Lower leg skin (tissue), 3 donors: ENCODE measurements at regions not wholly inside any gene's neighbourhood (a gene's known extent, or its start where the extent isn't known, plus 50 kb on each side); places are given as distances from the start of the nearest gene placed in this dataset.

Experiments
- POLR2A ChIP-seq, 2 donors: fragments of 450-650 bp; IDR thresholded peaks; one replicate each; pipeline ENCODE4 v1.6.1; 2016 to 2017; ENCODE audit warnings: antibody characterized with exemption in 2 of 2, mild to moderate bottlenecking in 1 of 2, moderate library complexity in 1 of 2
- TF ChIP-seq, protein P1 (sequence below), 3 donors: fragments of 450-650 bp; IDR thresholded peaks; one replicate each; pipeline ENCODE4 v1.5.1; 2016; ENCODE audit warnings: antibody characterized with exemption in 3 of 3, mild to moderate bottlenecking in 3 of 3, moderate library complexity in 2 of 3

GRCh38 chr9:90340421-90340820, 302.2 kb downstream of the DIRAS2 start:
- TF ChIP-seq, protein P1, sequence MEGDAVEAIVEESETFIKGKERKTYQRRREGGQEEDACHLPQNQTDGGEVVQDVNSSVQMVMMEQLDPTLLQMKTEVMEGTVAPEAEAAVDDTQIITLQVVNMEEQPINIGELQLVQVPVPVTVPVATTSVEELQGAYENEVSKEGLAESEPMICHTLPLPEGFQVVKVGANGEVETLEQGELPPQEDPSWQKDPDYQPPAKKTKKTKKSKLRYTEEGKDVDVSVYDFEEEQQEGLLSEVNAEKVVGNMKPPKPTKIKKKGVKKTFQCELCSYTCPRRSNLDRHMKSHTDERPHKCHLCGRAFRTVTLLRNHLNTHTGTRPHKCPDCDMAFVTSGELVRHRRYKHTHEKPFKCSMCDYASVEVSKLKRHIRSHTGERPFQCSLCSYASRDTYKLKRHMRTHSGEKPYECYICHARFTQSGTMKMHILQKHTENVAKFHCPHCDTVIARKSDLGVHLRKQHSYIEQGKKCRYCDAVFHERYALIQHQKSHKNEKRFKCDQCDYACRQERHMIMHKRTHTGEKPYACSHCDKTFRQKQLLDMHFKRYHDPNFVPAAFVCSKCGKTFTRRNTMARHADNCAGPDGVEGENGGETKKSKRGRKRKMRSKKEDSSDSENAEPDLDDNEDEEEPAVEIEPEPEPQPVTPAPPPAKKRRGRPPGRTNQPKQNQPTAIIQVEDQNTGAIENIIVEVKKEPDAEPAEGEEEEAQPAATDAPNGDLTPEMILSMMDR (IDR thresholded peaks at IDR 0.05) = no peak
- no peak for TF ChIP-seq POLR2A (IDR thresholded peaks at IDR 0.05)
